Dermis microvascular lymphatic vessel endothelial cell (primary cell): ENCODE measurements at regions not wholly inside any gene's neighbourhood (a gene's known extent, or its start where the extent isn't known, plus 50 kb on each side); places are given as distances from the start of the nearest gene placed in this dataset.
"Not testable (repeated sequence)": the region's sequence is repeated elsewhere in the genome, so short reads cannot be mapped to it uniquely, and the experiment has no call there.

ENCODE experiments used
- DNase-seq, 2 donors: peaks; one replicate each; pipeline versions ENCODE4 v3.0.0 to v3.0.0-alpha.2; 2010; ENCODE audit warnings: low read depth in 2 of 2

- DNase-seq, result no peak
Observed at GRCh38 chr5:116971131-116971530, 396.5 kb upstream of the SEMA6A start.

DNA sequence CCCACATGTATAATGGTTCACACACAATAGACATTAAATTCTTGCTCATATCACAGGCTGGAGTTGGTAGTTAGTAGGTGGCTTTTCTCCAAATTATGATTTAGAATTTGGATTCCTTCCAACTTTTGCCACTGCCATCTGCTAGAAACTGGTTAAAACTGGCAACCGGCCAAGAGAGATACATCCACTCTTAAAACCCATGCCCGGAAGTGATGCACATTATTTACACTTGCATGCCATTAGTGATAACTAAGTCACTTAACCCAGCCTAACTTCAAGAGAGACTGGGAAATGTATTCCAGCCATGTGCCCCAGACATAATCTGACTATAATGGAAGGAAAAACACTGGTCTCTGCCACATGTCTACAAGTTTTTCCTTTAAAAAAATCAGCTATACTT lies 395.7 kb upstream of the SEMA6A start:
- no peak for DNase-seq

DNA sequence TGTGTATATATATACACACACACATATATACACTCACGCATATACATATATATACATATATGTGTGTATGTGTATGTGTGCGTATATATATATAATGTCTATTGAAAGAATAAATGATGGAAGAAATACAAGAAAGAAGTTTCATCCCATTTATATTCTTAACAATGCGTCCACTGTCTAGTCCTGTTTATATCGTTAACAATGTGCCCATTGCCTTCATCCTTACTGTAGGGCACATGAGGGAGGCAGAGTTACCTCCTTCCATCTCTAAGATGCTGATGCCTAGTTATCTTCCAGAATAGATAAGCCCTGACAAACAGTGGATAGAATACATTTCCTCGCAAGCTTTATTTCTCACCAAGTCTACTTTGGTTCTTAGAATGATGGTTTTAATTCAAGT lies 389.8 kb upstream of the SEMA6A start:
- no peak for DNase-seq

- DNase-seq, result no peak
Observed at GRCh38 chr5:116961021-116961420, 386.4 kb upstream of the SEMA6A start.

DNA sequence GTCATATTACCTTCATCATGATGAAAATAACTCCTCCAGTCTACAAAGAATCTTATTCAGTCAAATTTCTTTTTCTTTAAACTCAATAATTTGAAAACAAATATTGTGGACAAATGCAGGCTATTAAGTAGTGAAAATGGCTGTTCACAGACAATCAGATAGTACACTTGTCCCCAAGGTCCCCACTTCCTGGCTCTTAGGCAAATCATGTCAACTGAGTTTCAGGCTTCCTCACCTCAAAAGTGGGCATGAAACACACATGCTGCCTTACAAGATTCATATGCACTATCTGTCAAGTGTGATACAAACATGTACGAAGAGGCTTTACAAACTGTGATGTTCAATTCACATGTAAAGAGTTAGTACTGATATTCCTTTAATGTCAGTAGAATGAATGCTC lies 385.2 kb upstream of the SEMA6A start:
- no peak for DNase-seq

DNA sequence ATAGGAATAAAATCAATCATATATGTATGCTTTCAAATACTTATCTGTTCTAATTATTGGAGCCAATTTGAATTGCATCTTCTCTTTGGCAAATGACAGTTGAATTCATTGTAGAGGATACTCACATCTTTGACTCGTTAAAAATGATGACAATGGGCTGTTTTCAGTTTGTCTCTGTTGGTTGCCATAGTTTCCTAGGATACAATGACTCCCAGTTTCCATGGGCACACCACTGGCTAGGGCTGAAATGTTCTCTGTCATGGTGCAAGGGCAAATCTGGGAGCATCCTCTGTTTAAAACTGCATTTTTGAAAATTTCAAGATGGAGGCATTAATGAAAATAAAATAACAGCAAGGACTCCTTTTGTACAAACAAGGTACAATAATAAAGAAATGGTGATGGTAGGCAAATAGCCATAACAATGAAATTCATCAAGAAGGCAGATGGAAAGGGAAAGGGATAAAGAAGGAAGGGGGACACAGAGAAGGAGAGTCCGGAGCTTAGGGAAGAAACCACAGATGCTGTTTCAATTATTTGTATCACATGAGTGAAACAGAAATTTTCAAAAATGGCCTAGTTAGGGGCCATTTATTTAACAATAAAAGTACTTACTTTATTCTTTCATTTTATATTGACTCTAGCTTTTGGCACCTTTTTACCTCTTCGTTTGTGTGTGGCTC lies 378.8 kb upstream of the SEMA6A start:
- DNase-seq, result peak in 1 of 2 donors; percentile 11

- no peak for DNase-seq
Observed at GRCh38 chr5:116951219-116951618, 376.6 kb upstream of the SEMA6A start.

DNA sequence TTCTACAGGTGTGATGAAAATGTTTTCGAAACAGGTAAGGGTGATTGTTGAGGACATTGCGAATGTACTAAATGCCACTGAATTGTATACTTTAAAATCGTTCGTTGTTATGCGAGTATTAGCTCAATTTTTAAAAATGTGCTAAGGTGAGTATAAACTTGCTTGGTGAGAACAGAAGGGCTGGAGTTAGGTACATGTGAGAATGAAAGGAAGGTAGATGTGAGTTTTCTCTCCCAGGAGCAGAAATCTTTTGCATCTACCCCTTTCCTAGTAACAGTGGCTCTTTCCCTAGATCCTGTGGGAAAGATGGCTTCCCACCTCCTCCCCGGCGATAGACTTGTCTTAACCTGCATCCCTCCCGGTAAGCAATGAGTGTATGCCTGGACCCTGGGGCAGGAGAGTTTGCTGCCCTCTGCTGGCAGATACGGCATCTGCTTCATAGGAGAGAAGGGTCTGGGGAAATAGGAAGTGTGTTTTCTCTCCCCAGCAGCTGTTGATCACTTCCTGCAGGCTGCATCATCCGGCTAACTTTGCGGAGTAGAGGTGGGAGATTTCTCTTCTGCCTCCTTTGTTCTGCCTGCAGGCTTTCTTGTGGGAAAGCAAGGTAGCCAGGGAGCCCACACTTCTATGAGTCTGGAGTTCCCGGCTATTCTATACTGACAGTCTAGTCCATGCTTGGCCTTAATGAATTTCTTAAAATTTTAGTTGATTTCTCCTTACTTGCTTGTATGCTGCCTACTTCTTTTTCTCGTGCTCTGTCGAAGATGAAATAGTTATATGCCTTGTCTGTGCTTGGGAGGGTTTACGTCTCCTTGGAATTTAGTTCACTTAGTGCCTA lies 373.3 kb upstream of the SEMA6A start:
- peak; percentile 20 to 40 for DNase-seq

GRCh38 chr5:116945613-116946382 lies 371.2 kb upstream of the SEMA6A start:
- DNase-seq, result not testable (repeated sequence)

- DNase-seq, result no peak
Observed at GRCh38 chr5:116944183-116944582, 369.6 kb upstream of the SEMA6A start.

GRCh38 chr5:116942622-116943021 lies 368.0 kb upstream of the SEMA6A start:
- DNase-seq, result no peak

GRCh38 chr5:116939641-116940040 lies 365.0 kb upstream of the SEMA6A start:
- DNase-seq, result no peak

- DNase-seq, result no peak
Observed at GRCh38 chr5:116938488-116938887, 363.9 kb upstream of the SEMA6A start.

DNA sequence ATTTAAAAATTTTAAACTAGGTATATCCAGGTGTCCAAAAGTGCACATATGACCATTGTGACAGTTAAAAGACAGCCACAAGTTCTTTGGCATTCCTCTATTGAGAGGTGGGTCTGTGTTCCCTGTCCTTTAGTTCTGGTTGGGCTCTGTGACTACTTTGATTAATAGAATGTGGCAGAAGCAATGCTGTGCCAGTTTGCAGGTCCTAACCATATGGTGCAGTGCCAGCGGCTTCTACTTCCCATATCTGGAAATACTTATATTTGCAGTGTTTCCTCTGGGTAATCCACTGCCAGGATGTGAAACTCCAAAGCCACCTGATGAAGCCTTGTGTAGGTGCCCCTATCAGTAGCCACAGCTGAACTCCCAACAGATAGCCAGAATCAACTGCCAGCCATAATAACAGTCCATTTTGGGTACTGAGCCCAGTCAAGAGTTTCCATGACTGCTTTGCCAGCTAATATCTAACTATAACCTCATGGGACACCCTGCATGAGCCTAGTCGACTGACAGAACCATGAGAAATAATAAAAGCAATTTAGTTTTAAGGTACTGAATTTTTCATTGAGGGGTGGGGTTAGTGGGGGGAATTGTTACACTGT lies 361.0 kb upstream of the SEMA6A start:
- no peak for DNase-seq

DNA sequence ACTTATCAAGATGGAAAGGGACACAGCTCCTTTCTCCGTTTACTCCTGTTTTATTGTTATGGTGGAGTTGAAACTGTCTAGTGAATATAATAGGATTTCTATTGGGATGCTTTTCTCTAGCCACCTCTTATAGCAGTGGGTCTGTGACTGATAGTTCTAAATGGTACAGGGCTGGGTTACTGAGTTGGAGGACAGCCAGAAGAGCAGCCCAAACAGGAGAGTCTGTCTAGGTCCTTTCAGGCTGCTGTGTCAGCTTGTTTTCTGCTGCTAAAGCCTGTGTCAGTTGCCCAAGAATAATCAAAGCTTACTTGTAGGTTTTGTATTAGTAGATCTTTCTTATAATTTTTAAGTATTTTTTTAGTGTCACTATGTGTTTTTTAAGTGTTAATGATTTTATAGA lies 356.0 kb upstream of the SEMA6A start:
- no peak for DNase-seq

GRCh38 chr5:116923344-116923743 lies 348.7 kb upstream of the SEMA6A start:
- no peak for DNase-seq

DNA sequence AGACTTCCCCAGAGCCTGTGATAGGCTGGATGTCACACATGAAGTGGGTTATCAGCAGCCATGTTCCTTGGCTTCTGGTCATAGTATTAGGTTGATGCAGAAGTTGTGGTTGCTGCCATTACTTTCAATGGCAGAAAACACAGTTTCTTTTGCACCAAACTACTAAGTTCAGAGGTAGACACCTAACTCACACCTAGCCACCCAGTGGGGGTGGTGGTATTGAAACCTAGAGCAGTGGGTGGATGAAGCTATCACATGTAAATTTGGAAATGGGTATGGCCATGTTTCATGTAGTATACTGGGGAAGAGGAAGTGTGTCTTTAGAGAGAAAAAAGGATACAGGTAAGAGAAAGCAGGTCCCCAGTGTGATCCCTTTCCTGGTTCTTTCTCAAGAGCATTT lies 347.9 kb upstream of the SEMA6A start:
- no peak for DNase-seq

GRCh38 chr5:116914869-116915504 lies 340.4 kb upstream of the SEMA6A start:
- no peak for DNase-seq

DNA sequence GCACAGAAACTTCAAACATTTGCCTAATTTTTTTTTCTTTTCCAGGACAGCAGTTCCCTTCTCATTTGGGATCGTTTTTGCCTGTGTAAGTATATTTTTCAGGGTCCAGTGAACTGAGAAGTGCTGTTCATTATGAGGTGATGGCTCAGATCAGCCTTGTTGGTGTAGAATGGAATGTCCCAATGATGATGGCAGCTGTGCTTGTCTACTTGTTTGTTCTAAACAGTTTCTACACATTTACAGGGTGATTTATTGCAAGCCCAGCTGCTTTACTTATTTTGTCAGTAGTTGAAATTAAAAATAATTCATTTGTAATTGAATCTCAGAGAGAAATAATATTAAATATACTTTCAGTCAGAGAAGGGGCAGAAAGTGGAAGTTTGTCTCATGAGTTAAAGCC lies 337.6 kb upstream of the SEMA6A start:
- DNase-seq, result no peak

- DNase-seq, result no peak
Observed at GRCh38 chr5:116911074-116911473, 336.5 kb upstream of the SEMA6A start.

- no peak for DNase-seq
Observed at GRCh38 chr5:116908537-116908936, 333.9 kb upstream of the SEMA6A start.
